ENCODE measurements at regions not wholly inside any gene's neighbourhood (a gene's known extent, or its start where the extent isn't known, plus 50 kb on each side); places are given as distances from the start of the nearest gene placed in this dataset.

GRCh38 chr1:5354681-5355080 is 637.5 kb downstream of the NPHP4 start:
- DNase-seq, result no peak
- H3K27ac Mint-ChIP-seq, result no peak overlapping the region
- H3K4me1 Mint-ChIP-seq, result no peaks in the 10 kb centered on the region
- no peak for TF ChIP-seq CTCF (IDR thresholded peaks at IDR 0.05)
- ChIA-PET POLR2A (no interaction called here), CTCF (no interaction called here)
- no peaks in the 10 kb centered on the region for H3K36me3 Mint-ChIP-seq (ENCODE audit: low read depth)
- no peak for ATAC-seq (ENCODE audit: low read depth)
- H3K4me3 Mint-ChIP-seq, result no peak overlapping the region
- intact Hi-C loops (cut with micrococcal nuclease), result no loop called here
- no peaks in the 10 kb centered on the region for H3K27me3 Mint-ChIP-seq
- H3K9me3 Mint-ChIP-seq, result peaks cover 7% of the 10 kb centered on the region

- POLR2A ChIA-PET, result no interaction called here
- intact Hi-C loops (cut with micrococcal nuclease), result no loop called here
- Mint-ChIP-seq H3K27ac (no peak overlapping the region), H3K27me3 (no peaks in the 10 kb centered on the region), H3K4me1 (no peaks in the 10 kb centered on the region), H3K36me3 (ENCODE audit: low read depth) (no peaks in the 10 kb centered on the region), H3K4me3 (no peak overlapping the region), H3K9me3 (peaks cover 3% of the 10 kb centered on the region)
- CTCF ChIA-PET, result no interaction called here
- TF ChIP-seq CTCF (IDR thresholded peaks at IDR 0.05), result no peak
- DNase-seq (no peak), ATAC-seq (ENCODE audit: low read depth) (no peak)
Measured at GRCh38 chr1:5351366-5351765, 640.9 kb downstream of the NPHP4 start.

GRCh38 chr1:5349526-5349925 is 642.7 kb downstream of the NPHP4 start:
- H3K27me3 Mint-ChIP-seq, result no peaks in the 10 kb centered on the region
- H3K4me1 Mint-ChIP-seq, result no peaks in the 10 kb centered on the region
- H3K4me3 Mint-ChIP-seq, result no peak overlapping the region
- DNase-seq (no peak), ATAC-seq (ENCODE audit: low read depth) (no peak)
- no peak overlapping the region for H3K27ac Mint-ChIP-seq
- H3K9me3 Mint-ChIP-seq, result no peaks in the 10 kb centered on the region
- POLR2A ChIA-PET, result no interaction called here
- H3K36me3 Mint-ChIP-seq (ENCODE audit: low read depth), result no peaks in the 10 kb centered on the region
- CTCF ChIA-PET, result no interaction called here
- intact Hi-C loops (cut with micrococcal nuclease), result no loop called here
- no peak for TF ChIP-seq CTCF (IDR thresholded peaks at IDR 0.05)

- DNase-seq (no peak), ATAC-seq (ENCODE audit: low read depth) (no peak)
- no peak overlapping the region for H3K27ac Mint-ChIP-seq
- no peak for TF ChIP-seq CTCF (IDR thresholded peaks at IDR 0.05)
- H3K9me3 Mint-ChIP-seq, result no peaks in the 10 kb centered on the region
- H3K4me3 Mint-ChIP-seq, result no peak overlapping the region
- ChIA-PET POLR2A (no interaction called here), CTCF (interaction anchor here (0.7 kb wide), 1 partner anchor 263 kb away, joined by 3 read pairs; no protein-coding TSS in a partner anchor)
- no peaks in the 10 kb centered on the region for H3K4me1 Mint-ChIP-seq
- no peaks in the 10 kb centered on the region for H3K36me3 Mint-ChIP-seq (ENCODE audit: low read depth)
- intact Hi-C loops (cut with micrococcal nuclease), result no loop called here
- no peaks in the 10 kb centered on the region for H3K27me3 Mint-ChIP-seq
Measured at GRCh38 chr1:5348732-5349465, 643.3 kb downstream of the NPHP4 start.

- ATAC-seq (ENCODE audit: low read depth) (no peak), DNase-seq (no peak)
- no peaks in the 10 kb centered on the region for H3K9me3 Mint-ChIP-seq
- H3K4me3 Mint-ChIP-seq, result no peak overlapping the region
- no peaks in the 10 kb centered on the region for H3K4me1 Mint-ChIP-seq
- no peaks in the 10 kb centered on the region for H3K27me3 Mint-ChIP-seq
- H3K36me3 Mint-ChIP-seq (ENCODE audit: low read depth), result no peaks in the 10 kb centered on the region
- intact Hi-C loops (cut with micrococcal nuclease), result no loop called here
- H3K27ac Mint-ChIP-seq, result no peak overlapping the region
- no peak for TF ChIP-seq CTCF (IDR thresholded peaks at IDR 0.05)
- ChIA-PET POLR2A (no interaction called here), CTCF (no interaction called here)
Measured at GRCh38 chr1:5347726-5348125, 644.5 kb downstream of the NPHP4 start.

All from activated B cell treated with CpG ODN at 0.5 μM for 24 hours (primary cell).